PC-3 (cell line): ENCODE measurements at regions not wholly inside any gene's neighbourhood (a gene's known extent, or its start where the extent isn't known, plus 50 kb on each side); places are given as distances from the start of the nearest gene placed in this dataset.
"Not testable (repeated sequence)": the region's sequence is repeated elsewhere in the genome, so short reads cannot be mapped to it uniquely, and the experiment has no call there.

ENCODE experiments used
- CTCF ChIP-seq: fragments of 300-600 bp; sonication (generic); conservative IDR thresholded peaks from 2 replicates; pipeline ENCODE4 v1.5.1; 2017; ENCODE audit warnings: antibody characterized with exemption, low read depth, mild to moderate bottlenecking, low read length
- EZH2 ChIP-seq: fragments of 300-600 bp; sonication (generic); IDR thresholded peaks from one replicate; pipeline ENCODE4 v1.6.1; 2017; ENCODE audit warnings: antibody characterized with exemption, mild to moderate bottlenecking, low read length; ENCODE audit not compliant: unreplicated experiment

- TF ChIP-seq EZH2, CTCF: not testable (repeated sequence)
Measured at GRCh38 chr1:229134381-229135217, 136.3 kb upstream of the RAB4A start.
